Neural progenitor cell (in vitro differentiated cells): ENCODE measurements at regions not wholly inside any gene's neighbourhood (a gene's known extent, or its start where the extent isn't known, plus 50 kb on each side); places are given as distances from the start of the nearest gene placed in this dataset.
"Not testable (repeated sequence)": the region's sequence is repeated elsewhere in the genome, so short reads cannot be mapped to it uniquely, and the experiment has no call there.

Experiments
- DNase-seq: peaks from one replicate; pipeline ENCODE4 v3.0.0-alpha.2; 2016; ENCODE audit warnings: low spot score
- H2AFZ ChIP-seq: fragments of 200-600 bp; sonication (generic); replicated peaks from 2 replicates; pipeline ENCODE4 v1.6.1; 2016; ENCODE audit warnings: antibody characterized with exemption
- H3F3A ChIP-seq: fragments of 200-600 bp; sonication (generic); 2 replicates; pipeline ENCODE4 v1.6.1; 2016; ENCODE audit warnings: antibody characterized with exemption, low read depth
- H3K27ac ChIP-seq: fragments of 200-600 bp; sonication (generic); 2 replicates; pipeline ENCODE4 v1.5.1; 2016; ENCODE audit warnings: mild to moderate bottlenecking
- H3K27me3 ChIP-seq: fragments of 200-600 bp; sonication (generic); 2 replicates; pipeline ENCODE4 v1.6.1; 2016; ENCODE audit warnings: mild to moderate bottlenecking, moderate library complexity
- H3K36me3 ChIP-seq: fragments of 200-600 bp; sonication (generic); 2 replicates; pipeline ENCODE4 v1.5.1; 2016
- H3K4me1 ChIP-seq: fragments of 200-600 bp; sonication (generic); 2 replicates; pipeline ENCODE4 v1.6.1; 2016; ENCODE audit warnings: mixed run types
- H3K4me2 ChIP-seq: fragments of 200-600 bp; sonication (generic); 2 replicates; pipeline ENCODE4 v1.6.1; 2016
- H3K4me3 ChIP-seq: fragments of 200-600 bp; sonication (generic); 2 replicates; pipeline ENCODE4 v1.5.1; 2016
- H3K79me2 ChIP-seq: fragments of 200-600 bp; sonication (generic); 2 replicates; pipeline ENCODE4 v1.6.1; 2016; ENCODE audit warnings: low read depth
- H3K9ac ChIP-seq: fragments of 200-600 bp; sonication (generic); 2 replicates; pipeline ENCODE4 v1.6.1; 2016
- H3K9me3 ChIP-seq: fragments of 200-600 bp; sonication (generic); 2 replicates; pipeline ENCODE4 v1.5.1; 2016; ENCODE audit warnings: low read depth
- H4K20me1 ChIP-seq: fragments of 200-600 bp; sonication (generic); 2 replicates; pipeline ENCODE4 v1.6.1; 2016; ENCODE audit warnings: low read depth
- H3K27ac Mint-ChIP-seq: 3 replicates; pipeline ENCODE4 v1.8.0; 2021; ENCODE audit warnings: mixed read lengths
- H3K27me3 Mint-ChIP-seq: 2 replicates; pipeline ENCODE4 v1.8.0; 2022; ENCODE audit warnings: low read depth, mild to moderate bottlenecking, inconsistent platforms, moderate library complexity, mixed read lengths; ENCODE audit not compliant: insufficient read depth
- H3K36me3 Mint-ChIP-seq: 3 replicates; pipeline ENCODE4 v1.8.0; 2021; ENCODE audit warnings: mixed read lengths
- H3K4me1 Mint-ChIP-seq: 3 replicates; pipeline ENCODE4 v1.8.0; 2021; ENCODE audit warnings: mixed read lengths
- H3K4me3 Mint-ChIP-seq: 3 replicates; pipeline ENCODE4 v1.8.0; 2021; ENCODE audit warnings: mild to moderate bottlenecking, moderate library complexity, mixed read lengths
- H3K9me3 Mint-ChIP-seq: 3 replicates; pipeline ENCODE4 v1.8.0; 2020; ENCODE audit warnings: mixed read lengths
- TF ChIP-seq, protein P1 (sequence below): fragments of 200-600 bp; sonication (generic); IDR thresholded peaks from 2 replicates; pipeline ENCODE4 v1.5.1; 2017; ENCODE audit warnings: antibody characterized with exemption, mild to moderate bottlenecking

DNA sequence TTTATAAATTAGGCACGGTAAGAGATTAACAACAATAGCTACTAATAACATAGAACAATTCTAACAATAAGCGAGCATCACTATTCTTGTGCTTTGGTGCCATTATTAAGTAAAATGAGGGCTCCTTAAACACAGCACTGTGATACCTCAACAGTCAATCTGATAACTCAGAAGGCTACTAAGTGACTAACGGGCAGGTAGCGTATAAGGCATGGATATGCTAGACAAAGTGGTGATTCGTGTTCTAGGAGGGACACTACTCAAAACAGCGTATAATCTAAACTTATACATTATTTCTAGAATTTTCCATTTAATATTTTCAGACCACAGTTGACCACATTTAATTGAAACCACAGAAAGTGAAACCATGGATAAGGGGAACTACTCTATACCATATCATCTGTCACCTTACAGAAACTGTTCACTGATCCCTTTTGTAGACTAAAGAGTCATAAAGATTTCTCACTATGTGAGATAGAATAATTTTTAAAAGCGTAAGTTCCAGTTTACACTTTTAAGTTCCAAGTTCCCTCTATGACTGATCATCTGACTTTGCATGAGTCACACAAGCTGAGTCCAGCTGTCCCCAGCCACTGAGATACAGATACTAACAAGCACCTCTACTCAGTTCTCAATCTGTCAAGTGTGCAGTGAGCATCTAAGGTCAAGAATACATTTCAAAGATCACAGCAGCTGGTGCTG, 181.9 kb downstream of the SPATA31A6 start:
- H3K79me2 ChIP-seq, H3K27ac ChIP-seq, H3F3A ChIP-seq, H3K9ac ChIP-seq, H3K4me2 ChIP-seq, H3K27me3 ChIP-seq, H4K20me1 ChIP-seq, H3K9me3 ChIP-seq, H3K4me1 Mint-ChIP-seq, H2AFZ ChIP-seq, H3K4me3 Mint-ChIP-seq, H3K36me3 ChIP-seq, H3K4me3 ChIP-seq, H3K4me1 ChIP-seq, H3K36me3 Mint-ChIP-seq, H3K27me3 Mint-ChIP-seq, DNase-seq: not testable (repeated sequence)
- Mint-ChIP-seq H3K9me3 (peaks cover 18% of the 10 kb centered on the region), H3K27ac (peak overlapping the region; percentile 86)

DNA sequence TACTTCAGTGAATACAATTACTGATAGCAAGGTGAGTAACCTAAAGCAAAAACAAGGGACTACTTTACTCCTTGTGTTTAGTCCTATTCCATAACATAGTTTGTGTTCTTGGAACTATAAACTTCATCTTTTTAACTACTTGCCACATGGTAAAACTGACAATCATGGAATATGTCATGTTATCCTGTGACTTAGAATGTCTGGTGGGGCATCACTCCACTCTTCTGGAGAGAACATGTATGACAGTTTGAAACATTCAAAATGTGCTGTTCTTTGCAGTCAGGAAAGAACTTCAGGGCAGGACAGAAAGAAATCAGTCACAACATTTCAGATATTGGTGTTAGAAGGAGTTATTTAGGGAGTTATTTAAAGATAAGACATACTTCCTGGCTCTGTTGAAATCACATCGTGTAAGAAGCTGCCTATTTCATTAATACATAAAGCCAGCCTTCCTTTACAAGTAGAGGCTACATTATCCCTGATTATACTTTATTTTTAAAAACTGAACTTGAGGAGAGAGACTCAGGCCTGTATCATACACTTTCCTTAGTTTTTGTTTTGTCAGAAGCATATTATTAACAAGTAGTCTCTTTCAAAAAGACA, 184.9 kb downstream of the SPATA31A6 start:
- not testable (repeated sequence) for H3K27ac Mint-ChIP-seq, H3K4me3 Mint-ChIP-seq, H3K4me1 ChIP-seq, H3K27me3 ChIP-seq, H4K20me1 ChIP-seq, H3K36me3 Mint-ChIP-seq, H3K27ac ChIP-seq, H3K4me3 ChIP-seq, H3K4me1 Mint-ChIP-seq, H3K9me3 ChIP-seq, H2AFZ ChIP-seq, H3K27me3 Mint-ChIP-seq, H3K4me2 ChIP-seq, H3K79me2 ChIP-seq, H3F3A ChIP-seq, H3K9ac ChIP-seq, DNase-seq, H3K36me3 ChIP-seq
- H3K9me3 Mint-ChIP-seq, result peaks cover 17% of the 10 kb centered on the region

DNA sequence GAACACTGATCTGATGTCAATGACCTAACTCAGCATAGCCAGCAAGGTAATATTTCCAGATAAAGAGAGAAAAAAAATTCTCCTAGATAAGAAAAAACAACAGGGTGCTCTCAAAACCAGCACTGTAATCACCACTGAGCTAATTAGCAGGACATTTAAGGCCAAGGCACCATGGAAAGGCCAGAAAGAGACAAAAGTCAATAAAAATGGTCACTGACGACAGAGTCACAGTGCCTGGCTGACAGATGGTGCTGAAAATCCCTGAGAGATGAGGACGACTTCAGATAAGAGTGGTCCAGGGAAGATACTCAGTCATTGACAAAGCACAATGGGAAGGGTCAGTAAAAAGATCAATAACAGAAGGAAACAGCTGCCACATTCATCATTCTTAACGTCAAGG, 186.7 kb downstream of the SPATA31A6 start:
- not testable (repeated sequence) for H3K27me3 Mint-ChIP-seq, H3K4me2 ChIP-seq, H3K9me3 ChIP-seq, H3K79me2 ChIP-seq, H3K27ac Mint-ChIP-seq, H4K20me1 ChIP-seq, H2AFZ ChIP-seq, DNase-seq, H3K27ac ChIP-seq, H3K4me3 ChIP-seq, H3K4me1 Mint-ChIP-seq, H3K4me1 ChIP-seq, H3K36me3 Mint-ChIP-seq, H3K9ac ChIP-seq, H3K4me3 Mint-ChIP-seq, H3F3A ChIP-seq, H3K27me3 ChIP-seq, H3K36me3 ChIP-seq
- H3K9me3 Mint-ChIP-seq, result peaks cover 18% of the 10 kb centered on the region

DNA sequence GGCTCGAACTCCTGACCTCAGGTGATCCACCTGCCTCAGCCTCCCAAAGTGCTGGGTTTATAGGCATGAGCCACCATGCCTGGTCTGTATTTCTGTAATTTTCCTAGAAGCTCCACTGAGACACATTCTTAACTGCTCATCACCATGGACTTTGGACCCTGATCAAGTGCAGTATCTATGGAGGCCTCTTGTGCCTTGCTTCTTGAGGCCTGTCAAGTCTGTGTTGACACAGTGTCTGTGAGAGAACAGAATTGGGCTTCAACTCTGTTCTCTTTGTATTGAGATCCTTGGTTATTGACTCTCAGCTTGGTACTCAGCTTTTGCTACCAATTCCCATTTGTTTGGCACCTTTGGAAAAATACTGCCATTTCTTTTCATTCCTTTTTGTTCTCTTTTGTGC, 188.0 kb downstream of the SPATA31A6 start:
- not testable (repeated sequence) for H3K4me3 ChIP-seq, H3K27ac Mint-ChIP-seq, H3K27me3 ChIP-seq, H3K79me2 ChIP-seq, H2AFZ ChIP-seq, H3K9ac ChIP-seq, H3K27ac ChIP-seq, H3F3A ChIP-seq, H3K27me3 Mint-ChIP-seq, H3K4me1 ChIP-seq, H3K4me3 Mint-ChIP-seq, DNase-seq, H3K4me2 ChIP-seq, H3K4me1 Mint-ChIP-seq, H3K9me3 ChIP-seq, H4K20me1 ChIP-seq, H3K36me3 Mint-ChIP-seq, H3K36me3 ChIP-seq
- H3K9me3 Mint-ChIP-seq, result peaks cover 13% of the 10 kb centered on the region

DNA sequence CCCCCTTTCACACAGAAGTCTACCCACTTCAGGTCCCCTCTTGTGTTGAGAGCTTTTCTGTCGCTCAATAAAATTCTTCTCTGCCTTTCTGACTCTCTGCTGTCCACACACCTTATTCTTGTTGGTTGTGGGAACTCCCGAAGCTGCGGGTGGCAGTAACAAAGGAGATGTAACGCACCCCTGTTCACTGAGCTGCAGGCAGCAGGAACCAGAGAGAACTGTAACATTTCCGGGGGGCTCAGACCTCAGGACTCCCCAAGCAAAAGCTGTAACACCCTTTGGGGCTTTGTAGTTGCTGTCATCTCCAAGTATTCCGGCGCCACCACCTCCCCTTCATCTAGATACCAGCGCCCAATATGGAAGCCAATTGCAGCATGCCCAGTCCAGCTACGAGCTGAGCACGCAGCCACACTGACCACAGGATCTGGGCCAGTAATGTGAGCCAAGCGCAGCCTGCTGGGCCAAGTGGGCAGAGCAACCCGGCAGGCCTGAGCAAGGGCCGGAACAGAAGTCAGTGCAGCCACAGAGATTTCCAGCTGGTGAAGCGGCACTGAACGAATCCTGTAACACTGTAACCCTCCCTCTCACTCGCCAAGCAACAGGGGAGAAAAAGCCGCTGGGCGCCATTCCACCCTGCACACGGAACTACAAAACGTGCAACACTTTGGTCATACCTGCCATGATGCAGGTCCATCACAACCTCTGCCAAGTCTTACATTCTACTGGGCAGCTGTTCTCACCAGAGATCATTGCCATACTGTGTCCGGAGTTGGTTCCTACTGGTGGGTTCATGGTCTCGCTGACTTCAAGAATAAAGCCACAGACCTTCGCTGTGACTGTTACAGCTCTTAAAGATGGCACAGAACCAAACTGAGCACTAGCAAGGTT, 194.3 kb downstream of the SPATA31A6 start:
- H3K9ac ChIP-seq, H3K4me2 ChIP-seq, H4K20me1 ChIP-seq, H3K79me2 ChIP-seq, H3K4me3 ChIP-seq, H3K36me3 ChIP-seq, H3K36me3 Mint-ChIP-seq, H3F3A ChIP-seq, H3K27me3 Mint-ChIP-seq, H3K4me1 ChIP-seq, DNase-seq, H3K9me3 ChIP-seq, H3K27me3 ChIP-seq, H3K27ac ChIP-seq, H3K4me1 Mint-ChIP-seq, H3K4me3 Mint-ChIP-seq: not testable (repeated sequence)
- TF ChIP-seq, protein P1, sequence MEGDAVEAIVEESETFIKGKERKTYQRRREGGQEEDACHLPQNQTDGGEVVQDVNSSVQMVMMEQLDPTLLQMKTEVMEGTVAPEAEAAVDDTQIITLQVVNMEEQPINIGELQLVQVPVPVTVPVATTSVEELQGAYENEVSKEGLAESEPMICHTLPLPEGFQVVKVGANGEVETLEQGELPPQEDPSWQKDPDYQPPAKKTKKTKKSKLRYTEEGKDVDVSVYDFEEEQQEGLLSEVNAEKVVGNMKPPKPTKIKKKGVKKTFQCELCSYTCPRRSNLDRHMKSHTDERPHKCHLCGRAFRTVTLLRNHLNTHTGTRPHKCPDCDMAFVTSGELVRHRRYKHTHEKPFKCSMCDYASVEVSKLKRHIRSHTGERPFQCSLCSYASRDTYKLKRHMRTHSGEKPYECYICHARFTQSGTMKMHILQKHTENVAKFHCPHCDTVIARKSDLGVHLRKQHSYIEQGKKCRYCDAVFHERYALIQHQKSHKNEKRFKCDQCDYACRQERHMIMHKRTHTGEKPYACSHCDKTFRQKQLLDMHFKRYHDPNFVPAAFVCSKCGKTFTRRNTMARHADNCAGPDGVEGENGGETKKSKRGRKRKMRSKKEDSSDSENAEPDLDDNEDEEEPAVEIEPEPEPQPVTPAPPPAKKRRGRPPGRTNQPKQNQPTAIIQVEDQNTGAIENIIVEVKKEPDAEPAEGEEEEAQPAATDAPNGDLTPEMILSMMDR, result peak; percentile 32
- peak overlapping the region; percentile 85 for H2AFZ ChIP-seq
- H3K9me3 Mint-ChIP-seq, result peaks cover 16% of the 10 kb centered on the region
- H3K27ac Mint-ChIP-seq, result peak overlapping the region; percentile 9
